H9 (cell line): ENCODE measurements at regions not wholly inside any gene's neighbourhood (a gene's known extent, or its start where the extent isn't known, plus 50 kb on each side); places are given as distances from the start of the nearest gene placed in this dataset.

Experiments used
- DNase-seq: peaks from one replicate; pipeline ENCODE4 v3.0.0-alpha.2; 2017
- H2AFZ ChIP-seq: one replicate; pipeline ENCODE4 v1.6.1; 2013; ENCODE audit warnings: mild to moderate bottlenecking, low read length, control low read depth, moderate library complexity
- H2AK5ac ChIP-seq: 2 replicates; pipeline ENCODE4 v1.6.1; 2013; ENCODE audit warnings: low read length, control low read depth, mixed read lengths; ENCODE audit not compliant: insufficient read length
- H2BK120ac ChIP-seq: one replicate; pipeline ENCODE4 v1.6.1; 2013; ENCODE audit warnings: low read depth, mild to moderate bottlenecking, low read length, control low read depth, inconsistent platforms; ENCODE audit not compliant: poor library complexity, severe bottlenecking
- H2BK12ac ChIP-seq: 2 replicates; pipeline ENCODE4 v1.6.1; 2013; ENCODE audit warnings: low read length, control low read depth, mixed read lengths, low read depth; ENCODE audit not compliant: insufficient read length
- H2BK15ac ChIP-seq: 2 replicates; pipeline ENCODE4 v1.6.1; 2013; ENCODE audit warnings: low read depth, low read length, control low read depth
- H2BK20ac ChIP-seq: one replicate; pipeline ENCODE4 v1.6.1; 2013; ENCODE audit warnings: low read depth, mild to moderate bottlenecking, low read length, control low read depth, inconsistent platforms; ENCODE audit not compliant: poor library complexity, severe bottlenecking
- H2BK5ac ChIP-seq: 2 replicates; pipeline ENCODE4 v1.6.1; 2013; ENCODE audit warnings: low read length, control low read depth, mixed read lengths; ENCODE audit not compliant: insufficient read length
- H3K14ac ChIP-seq: 2 replicates; pipeline ENCODE4 v1.6.1; 2013; ENCODE audit warnings: low read length, control low read depth; ENCODE audit not compliant: insufficient read depth
- H3K18ac ChIP-seq: 2 replicates; pipeline ENCODE4 v1.6.1; 2013; ENCODE audit warnings: low read depth, mild to moderate bottlenecking, mixed read lengths, low read length, control low read depth; ENCODE audit not compliant: insufficient read length
- H3K23ac ChIP-seq: 2 replicates; pipeline ENCODE4 v1.6.1; 2013; ENCODE audit warnings: low read length, control low read depth, mixed read lengths, low read depth; ENCODE audit not compliant: insufficient read length
- H3K23me2 ChIP-seq: 2 replicates; pipeline ENCODE4 v1.6.1; 2013; ENCODE audit warnings: low read depth, mild to moderate bottlenecking, mixed read lengths, low read length, control low read depth; ENCODE audit not compliant: insufficient read length, poor library complexity, severe bottlenecking
- H3K27ac ChIP-seq: 2 replicates; pipeline ENCODE4 v1.5.1; 2013; ENCODE audit warnings: low read length, control low read depth, mixed read lengths, low read depth; ENCODE audit not compliant: insufficient read length
- H3K27me3 ChIP-seq: 2 replicates; pipeline ENCODE4 v1.6.1; 2013; ENCODE audit warnings: low read length, control low read depth, inconsistent platforms; ENCODE audit not compliant: insufficient read depth
- H3K4ac ChIP-seq: 2 replicates; pipeline ENCODE4 v1.6.1; 2013; ENCODE audit warnings: low read depth, mild to moderate bottlenecking, control low read depth, inconsistent platforms, low read length, moderate library complexity
- H3K4me1 ChIP-seq: 2 replicates; pipeline ENCODE4 v1.6.1; 2013; ENCODE audit warnings: low read length, control low read depth, inconsistent platforms; ENCODE audit not compliant: insufficient read depth
- H3K4me2 ChIP-seq: 2 replicates; pipeline ENCODE4 v1.6.1; 2013; ENCODE audit warnings: low read length, control low read depth, mixed read lengths; ENCODE audit not compliant: insufficient read length, insufficient read depth
- H3K56ac ChIP-seq: 2 replicates; pipeline ENCODE4 v1.6.1; 2013; ENCODE audit warnings: low read depth, mild to moderate bottlenecking, mixed read lengths, low read length, control low read depth; ENCODE audit not compliant: insufficient read length
- H3K79me1 ChIP-seq: 2 replicates; pipeline ENCODE4 v1.6.1; 2013; ENCODE audit warnings: low read depth, mild to moderate bottlenecking, moderate library complexity, low read length, control low read depth, inconsistent platforms; ENCODE audit not compliant: insufficient read depth, poor library complexity, severe bottlenecking
- H3K79me2 ChIP-seq: 2 replicates; pipeline ENCODE4 v1.6.1; 2013; ENCODE audit warnings: low read length, control low read depth, inconsistent platforms; ENCODE audit not compliant: insufficient read depth
- H3K9ac ChIP-seq: 2 replicates; pipeline ENCODE4 v1.6.1; 2013; ENCODE audit warnings: low read length, control low read depth, mixed read lengths; ENCODE audit not compliant: insufficient read length; ENCODE audit errors: extremely low read depth
- H3K9me3 ChIP-seq: one replicate; pipeline ENCODE4 v1.6.1; 2013; ENCODE audit warnings: low read depth, low read length, inconsistent platforms; ENCODE audit not compliant: control insufficient read depth
- H3T11ph ChIP-seq: one replicate; pipeline ENCODE4 v1.6.1; 2013; ENCODE audit warnings: mild to moderate bottlenecking, low read length, control low read depth, inconsistent platforms
- H4K20me1 ChIP-seq: one replicate; pipeline ENCODE4 v1.6.1; 2013; ENCODE audit not compliant: control insufficient read depth, insufficient read length, insufficient read depth
- H4K5ac ChIP-seq: 2 replicates; pipeline ENCODE4 v1.6.1; 2013; ENCODE audit warnings: low read depth, mild to moderate bottlenecking, mixed read lengths, low read length, control low read depth; ENCODE audit not compliant: insufficient read length
- H4K8ac ChIP-seq: replicated peaks from 2 replicates; pipeline ENCODE4 v1.6.1; 2013; ENCODE audit warnings: low read length, control low read depth, mixed read lengths, low read depth; ENCODE audit not compliant: insufficient read length
- H4K91ac ChIP-seq: 2 replicates; pipeline ENCODE4 v1.6.1; 2013; ENCODE audit warnings: low read depth, mild to moderate bottlenecking, moderate library complexity, mixed read lengths, low read length, control low read depth; ENCODE audit not compliant: insufficient read length
- H3K27ac Mint-ChIP-seq, 3 experiments: 2 replicates in 2 of 3; 3 replicates in 1 of 3; pipeline ENCODE4 v1.8.0; 2020 to 2021; ENCODE audit warnings: mixed read lengths in 3 of 3, mild to moderate bottlenecking in 1 of 3, moderate library complexity in 1 of 3
- H3K27me3 Mint-ChIP-seq: 2 replicates; pipeline ENCODE4 v1.8.0; 2021; ENCODE audit warnings: low read depth, mild to moderate bottlenecking, moderate library complexity, mixed read lengths
- H3K36me3 Mint-ChIP-seq, 3 experiments: 2 replicates in 2 of 3; 3 replicates in 1 of 3; pipeline ENCODE4 v1.8.0; 2020 to 2021; ENCODE audit warnings: low read depth in 3 of 3, mixed read lengths in 3 of 3; ENCODE audit not compliant: insufficient read depth in 1 of 3
- H3K4me1 Mint-ChIP-seq, 2 experiments: 2 replicates each; pipeline ENCODE4 v1.8.0; 2020; ENCODE audit warnings: mixed read lengths in 2 of 2
- H3K4me3 Mint-ChIP-seq, 2 experiments: 2 replicates in 1 of 2; 3 replicates in 1 of 2; pipeline ENCODE4 v1.8.0; 2020 to 2021; ENCODE audit warnings: mild to moderate bottlenecking in 2 of 2, mixed read lengths in 2 of 2, moderate library complexity in 1 of 2
- H3K9me3 Mint-ChIP-seq, 2 experiments: 2 replicates in 1 of 2; 3 replicates in 1 of 2; pipeline ENCODE4 v1.8.0; 2020; ENCODE audit warnings: mild to moderate bottlenecking in 2 of 2, mixed read lengths in 2 of 2, moderate library complexity in 1 of 2
- CTCF ChIP-seq: fragments of 200-600 bp; sonication (generic); conservative IDR thresholded peaks from 3 replicates; pipeline ENCODE4 v1.8.0; 2021; ENCODE audit warnings: antibody characterized with exemption, mild to moderate bottlenecking
- whole genome bisulfite sequencing: extraction: QIAGEN DNeasy Blood & Tissue Kit; methylation state at CpG from one replicate; pipeline ENCODE4 v1.1.7; 2013; ENCODE audit warnings: missing lambda C conversion rate, low lambda C conversion rate, mixed read lengths; ENCODE audit not compliant: insufficient read length; ENCODE audit errors: extremely low coverage; 5-methylcytosine and 5-hydroxymethylcytosine counted together

- H3K4me2 ChIP-seq = no peak overlapping the region
- no peak overlapping the region for H2BK5ac ChIP-seq
- no peak for DNase-seq
- no peak overlapping the region for H3K14ac ChIP-seq
- no peaks in the 10 kb centered on the region for H3K79me2 ChIP-seq
- no peak overlapping the region for H3K56ac ChIP-seq
- H3K4ac ChIP-seq = no peak overlapping the region
- H3K9ac ChIP-seq = no peak overlapping the region
- H3K27ac ChIP-seq = no peak overlapping the region
- Mint-ChIP-seq H3K4me3 (no peak overlapping the region), H3K4me1 (peaks cover 0 to 2% of the 10 kb centered on the region in 2 experiments; a peak in 1 of 4 replicates), H3K36me3 (peaks cover 0 to 33% (median 11%) of the 10 kb centered on the region in 3 experiments; a peak in 5 of 7 replicates), H3K9me3 (peaks cover 81 to 94% of the 10 kb centered on the region in 2 experiments), H3K27ac (no peak overlapping the region), H3K27me3 (peaks cover 5% of the 10 kb centered on the region)
- H3K27me3 ChIP-seq = no peaks in the 10 kb centered on the region
- H3K9me3 ChIP-seq = peaks cover 7% of the 10 kb centered on the region
- no peaks in the 10 kb centered on the region for H3K4me1 ChIP-seq
- H4K20me1 ChIP-seq = no peaks in the 10 kb centered on the region
- no peak overlapping the region for H4K8ac ChIP-seq
- TF ChIP-seq CTCF = no peak
- H3K18ac ChIP-seq = no peak overlapping the region
- H3K23me2 ChIP-seq = no peaks in the 10 kb centered on the region
- no peak overlapping the region for H2BK120ac ChIP-seq
- WGBS = no CpG with 5 or more reads among the region's 4 CpGs
- no peak overlapping the region for H2BK20ac ChIP-seq
- H4K5ac ChIP-seq = no peak overlapping the region
- H3K79me1 ChIP-seq = no peaks in the 10 kb centered on the region
- H3T11ph ChIP-seq = no peak overlapping the region
- no peak overlapping the region for H2BK12ac ChIP-seq
- no peak overlapping the region for H2AFZ ChIP-seq
- H3K23ac ChIP-seq = no peak overlapping the region
- no peak overlapping the region for H2BK15ac ChIP-seq
- no peak overlapping the region for H2AK5ac ChIP-seq
- H4K91ac ChIP-seq = no peak overlapping the region
Observed at GRCh38 chr7:153290066-153290465, 530.5 kb downstream of the ACTR3B start.
